ENCODE measurements at regions not wholly inside any gene's neighbourhood (a gene's known extent, or its start where the extent isn't known, plus 50 kb on each side); places are given as distances from the start of the nearest gene placed in this dataset.

DNA sequence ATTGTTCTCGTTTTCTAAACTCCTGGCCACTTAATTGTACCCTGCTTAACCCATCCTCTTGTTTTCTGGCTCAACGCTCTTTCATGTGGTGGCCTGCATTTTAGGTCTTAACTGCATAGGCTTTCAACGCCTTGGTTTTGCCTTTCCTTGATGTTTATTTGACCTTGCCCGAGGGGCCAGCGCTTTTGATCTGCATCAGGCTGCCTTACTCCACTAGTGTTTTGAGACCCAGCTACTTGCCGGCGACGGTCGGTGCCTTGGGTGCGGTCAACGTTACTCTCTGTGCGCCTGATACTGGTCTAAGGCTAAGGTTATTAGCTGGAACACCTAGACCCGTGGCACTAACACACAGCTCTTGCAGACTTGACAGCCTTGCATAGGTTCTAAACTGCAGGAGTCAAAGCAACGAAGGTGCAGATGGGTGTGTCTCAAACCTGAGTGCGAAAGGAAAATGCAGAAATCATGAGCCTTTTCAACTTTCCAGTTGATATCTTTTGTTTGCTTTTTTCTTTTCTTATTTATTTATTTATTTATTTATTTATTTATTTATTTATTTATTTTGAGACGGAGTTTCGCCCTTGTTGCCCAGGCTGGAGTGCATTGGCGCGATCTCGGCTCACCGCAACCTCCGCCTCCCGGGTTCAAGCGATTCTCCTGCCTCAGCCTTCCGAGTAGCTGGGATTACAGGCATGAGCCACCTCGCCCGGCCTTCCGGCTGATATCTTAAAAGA is 138.8 kb downstream of the HFE start:
- peak overlapping the region; percentile 96 for H3K27ac ChIP-seq (ENCODE audit: low read depth)
- no peaks in the 10 kb centered on the region for H4K20me1 ChIP-seq (replicated peaks; ENCODE audit: insufficient read depth)
- peaks cover 1% of the 10 kb centered on the region for H3K4me1 Mint-ChIP-seq
- H3K27me3 Mint-ChIP-seq (ENCODE audit: insufficient read depth, low read depth, poor library complexity) = no peaks in the 10 kb centered on the region
- no peaks in the 10 kb centered on the region for H3K36me3 Mint-ChIP-seq (ENCODE audit: low read depth)
- no peaks in the 10 kb centered on the region for H3K9me2 ChIP-seq (ENCODE audit: insufficient read depth)
- H3K4me3 ChIP-seq = peak overlapping the region; percentile 52
- H3K79me2 ChIP-seq (replicated peaks; ENCODE audit: insufficient read depth) = no peaks in the 10 kb centered on the region
- H3F3A ChIP-seq (replicated peaks; ENCODE audit: low read depth) = no peaks in the 10 kb centered on the region; the same call in 1 of the 2 replicates
- peak overlapping the region; percentile 75 for H3K4me2 ChIP-seq
- H3K4me1 ChIP-seq (ENCODE audit: insufficient read depth) = peaks cover 12% of the 10 kb centered on the region
- H3K4me3 Mint-ChIP-seq = no peak overlapping the region
- DNase-seq (ENCODE audit: low spot score) = no peak
- H2AFZ ChIP-seq = no peak overlapping the region
- H3K9me3 Mint-ChIP-seq = no peaks in the 10 kb centered on the region
- TF ChIP-seq EZH2 (IDR thresholded peaks at IDR 0.05; ENCODE audit: low read depth, unreplicated experiment) (no peak), STAT1 (IDR thresholded peaks at IDR 0.05; ENCODE audit: unreplicated experiment) (no peak), EZH2phosphoT487 (IDR thresholded peaks at IDR 0.05; ENCODE audit: unreplicated experiment) (no peak), CTCF (conservative IDR thresholded peaks at IDR 0.05; ENCODE audit: low read depth in 2 of 2) (no peak), CREB1 (CRISPR knock-in tag; IDR thresholded peaks at IDR 0.05; ENCODE audit: low read depth) (no peak), ZNF331 (CRISPR knock-in tag; IDR thresholded peaks at IDR 0.05; ENCODE audit: low read depth) (no peak), ETS1 (IDR thresholded peaks at IDR 0.05) (no peak), POLR2AphosphoS5 (IDR thresholded peaks at IDR 0.05; ENCODE audit: low read depth) (no peak), JUNB (IDR thresholded peaks at IDR 0.05; ENCODE audit: unreplicated experiment) (no peak), ZNF114 (CRISPR knock-in tag; IDR thresholded peaks at IDR 0.05) (no peak), ZNF462 (CRISPR knock-in tag; IDR thresholded peaks at IDR 0.05) (no peak), REST (IDR thresholded peaks at IDR 0.05; ENCODE audit: unreplicated experiment) (no peak), NANOG (IDR thresholded peaks at IDR 0.05; ENCODE audit: borderline replicate concordance) (no peak)
- ATAC-seq = no peak; the same call in 1 of the 3 replicates
- no peaks in the 10 kb centered on the region for H3K36me3 ChIP-seq (ENCODE audit: insufficient read depth)
- no peak overlapping the region for H3K27ac Mint-ChIP-seq
- H3K27me3 ChIP-seq (ENCODE audit: insufficient read depth) = no peaks in the 10 kb centered on the region
